ENCODE measurements at regions not wholly inside any gene's neighbourhood (a gene's known extent, or its start where the extent isn't known, plus 50 kb on each side); places are given as distances from the start of the nearest gene placed in this dataset.

DNA sequence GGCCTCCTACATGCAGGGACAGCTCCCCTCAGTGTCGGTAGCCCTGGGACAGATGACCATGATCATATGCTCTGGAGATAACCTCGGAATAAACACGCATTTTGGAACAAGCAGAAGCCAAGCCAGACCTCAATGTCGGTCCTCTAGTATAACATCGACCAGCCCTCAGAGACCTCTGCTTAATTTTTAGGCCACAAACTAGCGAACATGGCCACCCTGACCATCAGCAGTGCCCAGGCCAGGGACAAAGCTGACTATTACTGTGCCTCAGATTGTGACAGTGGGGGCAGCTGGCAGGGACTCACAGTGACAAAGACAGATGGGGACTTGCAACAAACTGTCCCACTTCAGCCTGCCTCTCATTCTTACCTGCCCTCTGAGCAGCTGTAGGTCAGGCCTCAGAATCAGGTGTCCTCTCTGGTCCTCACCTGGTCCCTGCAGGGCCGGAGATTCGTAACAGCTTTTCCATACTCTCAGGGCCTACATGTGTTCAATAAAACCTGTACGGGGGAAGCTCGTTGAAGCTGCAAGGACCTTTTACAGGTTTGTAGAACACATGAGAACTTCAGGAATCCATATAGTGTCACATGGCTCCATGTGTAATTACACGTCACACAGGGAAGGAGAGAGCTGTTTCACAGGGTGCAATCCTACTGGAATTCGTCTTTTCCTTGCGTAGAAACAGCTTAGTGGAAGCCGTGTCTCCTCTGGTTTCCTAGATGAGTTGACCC is 72.8 kb upstream of the IGLL5 start:
- H3K4me3 ChIP-seq (ENCODE audit: low read depth, low read length), result no peak overlapping the region
- in situ Hi-C loops (cut with HindIII; ENCODE audit: low sequenced_read_pairs), result no loop called here
- DNase-seq (ENCODE audit: low read depth, low spot score), result no peak
- no peak for TF ChIP-seq CTCF (IDR thresholded peaks at IDR 0.05; ENCODE audit: low read depth, low read length)

GRCh38 chr22:22815397-22816170 is 72.0 kb upstream of the IGLL5 start:
- in situ Hi-C loops (cut with HindIII; ENCODE audit: low sequenced_read_pairs), result no loop called here
- no peak for TF ChIP-seq CTCF (IDR thresholded peaks at IDR 0.05; ENCODE audit: low read depth, low read length)
- no peak for DNase-seq (ENCODE audit: low read depth, low spot score)
- no peak overlapping the region for H3K4me3 ChIP-seq (ENCODE audit: low read depth, low read length)

DNA sequence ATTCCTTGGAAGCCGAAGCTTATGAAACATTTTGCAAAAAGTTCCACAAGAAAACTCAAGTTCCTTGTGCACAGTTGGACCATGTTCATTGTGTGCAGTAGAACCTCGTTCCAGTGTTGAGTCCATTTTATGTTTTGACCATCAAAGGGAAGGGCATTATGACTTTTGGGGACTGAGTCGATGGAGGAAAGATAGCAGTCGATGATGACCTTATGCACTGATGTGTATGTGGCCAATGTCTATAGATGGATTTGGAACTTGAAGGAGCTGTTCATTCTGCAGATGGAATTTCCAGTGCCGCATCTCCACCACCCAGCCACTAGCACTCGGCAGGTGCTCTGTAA is 71.5 kb upstream of the IGLL5 start:
- TF ChIP-seq CTCF (IDR thresholded peaks at IDR 0.05; ENCODE audit: low read depth, low read length), result no peak
- in situ Hi-C loops (cut with HindIII; ENCODE audit: low sequenced_read_pairs), result no loop called here
- no peak overlapping the region for H3K4me3 ChIP-seq (ENCODE audit: low read depth, low read length)
- no peak for DNase-seq (ENCODE audit: low read depth, low spot score)

DNA sequence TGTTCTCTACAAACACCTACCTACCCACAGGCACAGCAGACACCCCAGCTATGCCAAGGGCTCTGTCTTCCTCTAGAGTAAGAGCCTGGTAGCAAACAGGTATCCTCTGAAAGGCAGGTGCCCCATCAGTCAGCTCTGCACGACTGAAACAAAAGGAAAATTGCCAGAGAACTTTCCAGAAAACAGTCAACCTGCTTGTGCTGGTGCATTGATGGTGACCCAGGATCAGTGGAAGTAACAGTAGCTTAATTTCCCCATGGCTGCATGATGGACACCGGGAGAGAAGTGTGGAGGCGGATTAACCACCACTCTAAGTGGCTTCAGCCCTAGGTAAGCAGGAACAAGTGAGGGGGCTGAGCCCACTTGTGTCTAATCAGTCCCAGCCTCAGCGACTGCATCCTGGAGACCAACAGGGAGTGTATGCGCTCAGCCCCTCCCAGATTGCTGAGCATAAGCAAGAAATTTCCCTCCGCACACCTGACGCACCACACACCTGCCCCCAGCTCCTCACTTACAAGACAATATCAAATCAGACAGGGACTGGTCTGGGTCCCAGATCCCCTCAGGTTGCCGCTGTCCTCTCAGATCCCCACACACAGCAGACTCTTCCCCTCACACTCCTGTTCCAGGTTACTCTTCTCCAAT is 70.7 kb upstream of the IGLL5 start:
- in situ Hi-C loops (cut with HindIII; ENCODE audit: low sequenced_read_pairs), result no loop called here
- no peak for DNase-seq (ENCODE audit: low read depth, low spot score)

DNA sequence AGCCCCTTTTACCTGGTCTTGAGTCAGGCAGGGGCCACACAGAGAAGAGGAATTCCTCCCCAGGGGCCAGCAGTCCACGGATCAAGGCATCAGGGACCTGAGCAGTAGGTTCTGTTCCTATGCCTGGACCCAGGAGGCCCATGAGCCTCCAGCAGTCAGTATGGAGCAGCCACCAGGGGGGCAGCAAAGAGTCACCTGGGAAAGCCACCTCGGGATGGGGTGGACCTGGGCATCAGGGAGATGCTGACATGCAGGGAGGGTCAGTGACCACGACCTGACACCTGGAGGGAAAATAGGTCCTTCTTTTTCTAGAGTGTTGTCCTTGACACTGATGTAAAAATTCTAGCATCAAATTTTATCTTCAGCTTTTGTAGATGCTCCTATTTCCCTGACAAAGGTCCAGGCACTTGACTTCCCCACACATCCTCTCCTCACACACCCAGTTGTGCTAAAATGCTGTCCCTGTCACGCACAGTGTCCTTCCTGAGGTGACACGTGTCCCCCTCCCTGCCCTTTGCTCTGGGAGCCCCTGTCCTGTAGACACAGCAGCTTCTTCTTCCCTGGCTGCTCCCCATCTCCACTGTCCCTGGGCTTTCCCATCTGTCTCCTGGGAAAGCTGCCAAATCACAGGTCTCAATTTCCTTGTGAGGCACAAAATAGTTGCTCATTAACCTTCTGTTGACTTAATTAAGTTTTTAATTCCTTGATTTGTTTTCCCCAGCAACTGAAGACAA is 70.0 kb upstream of the IGLL5 start:
- no peak for DNase-seq (ENCODE audit: low read depth, low spot score)
- no peak overlapping the region for H3K4me3 ChIP-seq (ENCODE audit: low read depth, low read length)
- no peak for TF ChIP-seq CTCF (IDR thresholded peaks at IDR 0.05; ENCODE audit: low read depth, low read length)
- in situ Hi-C loops (cut with HindIII; ENCODE audit: low sequenced_read_pairs), result no loop called here

More for the DNA sequence above, 70.7 kb upstream of the IGLL5 start:
- TF ChIP-seq CTCF (IDR thresholded peaks at IDR 0.05; ENCODE audit: low read depth, low read length), result no peak
- H3K4me3 ChIP-seq (ENCODE audit: low read depth, low read length), result no peak overlapping the region

DNA sequence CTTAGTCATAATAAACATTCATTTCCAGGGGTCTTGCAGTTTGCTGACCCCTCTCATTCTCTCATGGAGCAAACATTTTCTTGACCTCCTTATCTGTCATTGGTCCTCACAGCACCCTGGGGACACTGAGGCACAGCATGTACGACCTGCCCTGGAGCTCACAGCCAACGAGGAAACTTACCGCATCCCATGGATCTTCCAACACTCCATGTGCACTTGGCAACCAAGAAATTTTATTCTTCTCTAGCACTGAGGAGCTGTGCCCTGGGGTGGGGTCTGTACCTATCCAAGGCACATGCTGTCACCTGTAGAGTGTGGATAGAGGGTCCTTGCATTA is 69.4 kb upstream of the IGLL5 start:
- no peak overlapping the region for H3K4me3 ChIP-seq (ENCODE audit: low read depth, low read length)
- DNase-seq (ENCODE audit: low read depth, low spot score), result no peak
- in situ Hi-C loops (cut with HindIII; ENCODE audit: low sequenced_read_pairs), result no loop called here
- TF ChIP-seq CTCF (IDR thresholded peaks at IDR 0.05; ENCODE audit: low read depth, low read length), result no peak
